GM10248 (cell line): ENCODE measurements at regions not wholly inside any gene's neighbourhood (a gene's known extent, or its start where the extent isn't known, plus 50 kb on each side); places are given as distances from the start of the nearest gene placed in this dataset.

Experiments used
- CTCF ChIA-PET: fragments of 300-600 bp; sonication (Branson Sonifier 250); formaldehyde crosslinking; extraction: SDS; loops from one replicate; lab custom pipeline; 2021; ENCODE audit warnings: antibody characterized with exemption; lab: Yijun Ruan, JAX
- POLR2A ChIA-PET: fragments of 350-650 bp; sonication (Branson Sonifier 250); formaldehyde crosslinking; extraction: SDS; loops from one replicate; lab custom pipeline; 2020; ENCODE audit warnings: antibody characterized with exemption; lab: Yijun Ruan, JAX
- DNase-seq: peaks from one replicate; pipeline ENCODE4 v3.0.0; 2012; ENCODE audit errors: extremely low spot score
- TF ChIP-seq, protein P1 (sequence below): IDR thresholded peaks from 2 replicates; pipeline ENCODE4 v1.5.1; 2012; ENCODE audit warnings: mild to moderate bottlenecking, low read depth; ENCODE audit errors: extremely low read depth, missing control alignments, control extremely low read depth

DNA sequence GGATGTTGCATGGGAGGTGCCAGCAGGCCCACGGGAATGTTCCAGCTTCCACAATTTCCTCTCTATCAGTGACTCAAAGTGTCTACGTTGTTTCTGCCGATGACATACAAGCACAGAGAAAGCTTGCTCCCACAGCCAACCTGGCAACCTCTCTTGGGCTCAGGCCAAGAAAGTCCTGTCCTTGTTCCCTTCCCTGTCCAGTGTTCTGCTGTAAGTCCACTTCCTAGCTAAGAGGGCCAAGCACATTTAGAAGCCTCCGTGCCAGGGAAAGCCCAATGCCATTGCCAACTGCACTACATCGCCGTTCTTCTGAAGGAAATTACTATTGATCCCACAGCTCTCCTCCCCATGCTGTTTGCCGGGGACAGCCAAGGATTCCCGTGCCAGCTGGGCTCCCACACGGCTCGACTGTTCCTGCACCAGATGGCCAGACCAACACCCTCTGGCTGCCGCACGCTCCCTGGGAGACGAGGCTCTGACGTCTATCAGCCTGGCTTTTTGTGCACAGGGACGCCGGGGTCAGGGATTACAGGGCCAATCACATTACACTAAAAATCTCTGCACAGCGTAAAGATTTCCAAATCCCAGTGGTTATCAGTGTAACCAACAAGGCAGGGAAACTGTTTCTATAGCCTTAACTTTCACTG lies 284.0 kb downstream of the BCOR start:
- DNase-seq, result no peak
- TF ChIP-seq, protein P1, sequence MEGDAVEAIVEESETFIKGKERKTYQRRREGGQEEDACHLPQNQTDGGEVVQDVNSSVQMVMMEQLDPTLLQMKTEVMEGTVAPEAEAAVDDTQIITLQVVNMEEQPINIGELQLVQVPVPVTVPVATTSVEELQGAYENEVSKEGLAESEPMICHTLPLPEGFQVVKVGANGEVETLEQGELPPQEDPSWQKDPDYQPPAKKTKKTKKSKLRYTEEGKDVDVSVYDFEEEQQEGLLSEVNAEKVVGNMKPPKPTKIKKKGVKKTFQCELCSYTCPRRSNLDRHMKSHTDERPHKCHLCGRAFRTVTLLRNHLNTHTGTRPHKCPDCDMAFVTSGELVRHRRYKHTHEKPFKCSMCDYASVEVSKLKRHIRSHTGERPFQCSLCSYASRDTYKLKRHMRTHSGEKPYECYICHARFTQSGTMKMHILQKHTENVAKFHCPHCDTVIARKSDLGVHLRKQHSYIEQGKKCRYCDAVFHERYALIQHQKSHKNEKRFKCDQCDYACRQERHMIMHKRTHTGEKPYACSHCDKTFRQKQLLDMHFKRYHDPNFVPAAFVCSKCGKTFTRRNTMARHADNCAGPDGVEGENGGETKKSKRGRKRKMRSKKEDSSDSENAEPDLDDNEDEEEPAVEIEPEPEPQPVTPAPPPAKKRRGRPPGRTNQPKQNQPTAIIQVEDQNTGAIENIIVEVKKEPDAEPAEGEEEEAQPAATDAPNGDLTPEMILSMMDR, result no peak
- ChIA-PET CTCF (interaction anchor here (0.7 to 1.6 kb wide), 5 partner anchors 9 to 655 kb away, joined by 3 to 4 read pairs (median 3); no protein-coding TSS in a partner anchor), POLR2A (no interaction called here)

DNA sequence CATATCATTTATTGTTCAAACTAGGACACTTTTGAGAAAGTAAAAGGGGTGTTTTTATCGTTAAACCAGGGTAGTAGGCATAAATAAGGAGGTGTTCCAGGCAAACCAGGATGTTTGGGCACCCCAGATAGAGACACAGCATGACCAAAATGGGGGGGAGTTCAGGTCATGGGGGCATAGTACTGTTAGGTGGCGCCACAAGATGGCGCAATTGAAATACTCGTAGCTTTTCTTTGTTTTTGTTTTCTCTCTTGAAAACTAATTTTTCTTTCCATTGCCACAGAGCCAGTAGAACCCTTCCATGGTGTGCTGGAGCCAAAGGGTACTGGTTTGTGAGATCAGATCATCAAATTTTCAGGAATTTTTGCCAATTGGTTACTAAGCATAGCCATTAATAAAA lies 283.4 kb downstream of the BCOR start:
- TF ChIP-seq, protein P1, result peak; percentile 25
- CTCF ChIA-PET, result interaction anchor here (0.7 to 1.6 kb wide), 5 partner anchors 9 to 655 kb away, joined by 3 to 4 read pairs (median 3); no protein-coding TSS in a partner anchor
- DNase-seq, result peak; percentile 35
- POLR2A ChIA-PET, result no interaction called here

DNA sequence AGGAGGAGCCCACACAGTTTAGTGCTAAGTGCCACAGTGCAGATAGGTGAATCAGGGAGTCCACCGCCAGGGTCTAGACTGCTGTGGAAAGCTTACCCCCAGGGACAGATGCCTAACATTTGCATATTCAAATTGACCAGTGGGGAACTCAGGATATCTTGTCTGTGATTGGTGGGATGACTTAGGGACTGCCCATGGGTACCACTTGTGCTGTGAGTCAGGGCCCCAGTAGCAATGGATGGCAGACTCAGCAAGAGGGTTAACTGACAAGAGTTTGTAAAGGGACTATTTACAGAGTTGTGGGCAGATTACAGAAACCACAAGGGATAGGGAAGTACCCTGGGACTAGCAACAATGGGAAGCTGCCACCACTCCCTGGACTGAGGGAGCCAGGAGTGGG lies 282.1 kb downstream of the BCOR start:
- CTCF ChIA-PET, result interaction anchor here (1.9 kb wide), 1 partner anchor 20 kb away, joined by 6 read pairs; no protein-coding TSS in a partner anchor
- TF ChIP-seq, protein P1, result no peak
- POLR2A ChIA-PET, result no interaction called here

DNA sequence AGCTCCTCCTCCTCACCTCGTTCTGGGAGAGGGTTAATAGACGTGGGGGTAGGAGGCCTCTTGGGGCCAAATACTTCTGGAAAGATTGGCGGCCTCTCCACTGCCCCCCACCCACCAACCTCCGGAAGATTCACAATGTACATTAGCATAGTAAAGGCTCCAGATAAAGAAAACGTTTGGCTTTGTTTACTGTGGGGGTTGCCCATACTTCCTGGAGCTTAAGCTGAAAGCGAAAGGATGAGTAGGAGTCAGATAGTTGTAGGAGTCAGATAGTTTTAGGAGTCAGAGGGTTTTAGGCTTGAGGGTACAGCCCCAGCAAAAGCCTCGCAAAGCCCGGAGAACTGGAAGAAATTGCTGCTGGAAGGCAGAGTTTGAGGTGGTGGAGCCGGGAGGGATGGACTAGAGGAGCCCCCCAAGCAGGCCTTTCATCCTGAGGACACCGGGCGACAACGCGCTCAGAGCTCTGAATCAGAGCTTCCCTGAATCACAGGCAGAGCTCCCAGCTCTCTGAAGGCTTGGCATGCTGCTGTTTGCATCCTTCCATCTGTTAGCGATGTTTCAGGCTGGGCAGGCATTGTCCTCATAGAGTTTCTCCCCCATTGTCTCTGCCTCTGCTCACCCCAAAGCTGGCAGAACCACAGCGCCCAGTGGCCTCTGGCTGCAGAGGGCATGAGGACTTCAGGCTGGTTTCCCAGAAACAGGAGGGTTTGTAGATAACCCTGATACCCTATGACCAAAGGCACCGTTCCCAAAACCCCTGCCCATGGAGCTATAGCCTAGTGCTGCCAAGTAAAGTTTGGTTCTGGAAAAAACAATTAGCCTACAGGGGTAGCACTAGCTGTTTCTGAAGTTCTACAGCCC lies 280.7 kb downstream of the BCOR start:
- ChIA-PET POLR2A (interaction anchor here (0.9 kb wide), 1 partner anchor 38 kb away, joined by 3 read pairs; no protein-coding TSS in a partner anchor), CTCF (interaction anchor here (1.9 kb wide), 1 partner anchor 19 kb away, joined by 6 read pairs; no protein-coding TSS in a partner anchor)
- no peak for DNase-seq
- TF ChIP-seq, protein P1, result no peak

More for the DNA sequence above, 282.1 kb downstream of the BCOR start:
- peak; percentile 37 for DNase-seq

DNA sequence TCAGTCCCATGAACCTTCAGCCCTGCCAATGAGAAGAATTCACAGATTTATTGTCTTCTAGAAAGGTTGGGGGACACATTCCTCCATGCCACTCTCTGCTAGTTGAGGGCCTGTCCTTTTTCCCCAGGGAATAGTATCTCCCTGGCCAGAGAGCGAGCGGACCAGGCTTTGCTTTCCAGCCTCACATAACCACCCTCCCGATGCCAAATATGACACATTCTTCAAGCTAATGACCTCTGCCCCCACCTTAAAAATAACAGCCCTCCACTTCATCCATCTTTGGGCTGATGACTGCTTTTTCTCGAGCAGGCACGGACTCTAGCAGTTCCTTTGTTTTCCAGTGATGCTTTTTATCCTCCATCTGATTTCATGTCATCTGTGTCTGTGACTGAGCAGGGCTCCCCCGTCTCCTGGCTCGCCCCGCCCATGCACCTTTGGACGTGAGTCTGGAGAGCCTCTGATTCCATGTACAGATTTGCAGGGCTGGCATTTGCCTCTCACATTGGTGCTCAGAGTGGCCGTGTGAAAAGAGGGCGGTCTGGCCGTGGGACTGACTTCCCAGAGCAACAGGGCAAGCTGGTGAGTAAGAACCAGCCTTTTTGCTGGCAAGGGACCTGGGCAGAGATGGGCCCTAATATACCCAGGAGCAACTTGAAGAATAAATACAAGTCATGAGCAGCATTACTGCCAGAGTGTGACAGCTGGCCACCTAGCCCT lies 279.8 kb downstream of the BCOR start:
- ChIA-PET CTCF (no interaction called here), POLR2A (no interaction called here)
- DNase-seq, result no peak
- TF ChIP-seq, protein P1, result no peak

DNA sequence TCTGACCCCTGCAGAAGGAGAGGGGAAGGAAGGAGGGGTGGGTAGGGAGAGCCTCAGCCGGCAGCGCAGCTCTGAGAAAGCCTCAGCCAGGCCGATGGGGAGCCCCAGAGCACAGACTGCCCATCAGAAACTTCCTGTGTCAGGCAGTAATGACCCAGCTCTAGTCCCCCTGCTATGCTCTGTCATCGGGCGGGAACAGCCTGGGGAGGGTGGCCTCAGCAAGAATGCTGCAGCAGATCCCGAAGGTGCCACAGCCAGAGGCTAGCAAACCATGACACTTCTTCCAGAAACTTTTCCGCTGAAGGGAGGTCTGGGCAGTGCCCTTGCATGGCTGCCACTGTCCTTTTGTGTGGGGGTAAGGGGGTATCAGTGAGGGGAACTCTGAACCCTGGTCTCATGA lies 279.0 kb downstream of the BCOR start:
- DNase-seq, result no peak
- CTCF ChIA-PET, result no interaction called here
- TF ChIP-seq, protein P1, result no peak
- POLR2A ChIA-PET, result no interaction called here
